Mesenchymal stem cell (in vitro differentiated cells and primary cell): ENCODE measurements at regions not wholly inside any gene's neighbourhood (a gene's known extent, or its start where the extent isn't known, plus 50 kb on each side); places are given as distances from the start of the nearest gene placed in this dataset.

Source experiments
- DNase-seq: peaks from one replicate; pipeline ENCODE4 v3.0.0-alpha.2; 2013
- H2AFZ ChIP-seq: one replicate; pipeline ENCODE4 v1.6.1; 2013; ENCODE audit warnings: low read depth, mild to moderate bottlenecking, control low read depth, inconsistent platforms, low read length, moderate library complexity
- H2AK5ac ChIP-seq: 2 replicates; pipeline ENCODE4 v1.6.1; 2013; ENCODE audit warnings: low read length, moderate library complexity, mild to moderate bottlenecking, inconsistent platforms; ENCODE audit not compliant: severe bottlenecking
- H2BK120ac ChIP-seq: one replicate; pipeline ENCODE4 v1.6.1; 2013; ENCODE audit warnings: low read depth, mild to moderate bottlenecking, inconsistent platforms, low read length, moderate library complexity
- H2BK12ac ChIP-seq, 2 experiments: one replicate each; pipeline ENCODE4 v1.6.1; 2013; ENCODE audit warnings: inconsistent platforms in 2 of 2, low read length in 2 of 2, mild to moderate bottlenecking in 2 of 2, moderate library complexity in 2 of 2, control low read depth in 1 of 2
- H2BK15ac ChIP-seq: one replicate; pipeline ENCODE4 v1.6.1; 2013; ENCODE audit warnings: mild to moderate bottlenecking, low read depth, inconsistent platforms; ENCODE audit not compliant: poor library complexity, severe bottlenecking
- H2BK5ac ChIP-seq: 2 replicates; pipeline ENCODE4 v1.6.1; 2013; ENCODE audit warnings: low read depth, mild to moderate bottlenecking, low read length, control low read depth, inconsistent platforms; ENCODE audit not compliant: poor library complexity, severe bottlenecking
- H3K14ac ChIP-seq, 2 experiments: one replicate each; pipeline ENCODE4 v1.6.1; 2013; ENCODE audit warnings: inconsistent platforms in 2 of 2, low read length in 2 of 2, control low read depth in 1 of 2, mild to moderate bottlenecking in 1 of 2, moderate library complexity in 1 of 2
- H3K18ac ChIP-seq, 2 experiments: one replicate each; pipeline ENCODE4 v1.6.1; 2013; ENCODE audit warnings: inconsistent platforms in 2 of 2, low read length in 2 of 2, control low read depth in 1 of 2, low read depth in 1 of 2, mild to moderate bottlenecking in 1 of 2
- H3K23ac ChIP-seq, 2 experiments: one replicate each; pipeline ENCODE4 v1.6.1; 2013; ENCODE audit warnings: inconsistent platforms in 2 of 2, low read length in 2 of 2, mild to moderate bottlenecking in 2 of 2, moderate library complexity in 2 of 2, control low read depth in 1 of 2
- H3K27ac ChIP-seq: 2 replicates; pipeline ENCODE4 v1.5.1; 2013; ENCODE audit warnings: mild to moderate bottlenecking, moderate library complexity, low read length, control low read depth, inconsistent platforms; ENCODE audit not compliant: poor library complexity, severe bottlenecking
- H3K27me3 ChIP-seq, 2 experiments: 2 replicates each; pipeline versions ENCODE4 v1.6.1 to v1.7.0; 2013; ENCODE audit warnings: low read length in 2 of 2, mild to moderate bottlenecking in 2 of 2, moderate library complexity in 2 of 2, control low read depth in 1 of 2, inconsistent platforms in 1 of 2; ENCODE audit not compliant: control insufficient read depth in 1 of 2, insufficient read depth in 1 of 2
- H3K36me3 ChIP-seq, 2 experiments: 2 replicates each; pipeline versions ENCODE4 v1.6.1 to v1.7.0; 2013; ENCODE audit warnings: low read length in 2 of 2, control low read depth in 1 of 2, inconsistent platforms in 1 of 2, low read depth in 1 of 2, mild to moderate bottlenecking in 1 of 2; ENCODE audit not compliant: insufficient read depth in 2 of 2, control insufficient read depth in 1 of 2
- H3K4ac ChIP-seq, 2 experiments: one replicate each; pipeline ENCODE4 v1.6.1; 2013; ENCODE audit warnings: inconsistent platforms in 2 of 2, low read length in 2 of 2, mild to moderate bottlenecking in 2 of 2, moderate library complexity in 2 of 2, control low read depth in 1 of 2, low read depth in 1 of 2
- H3K4me1 ChIP-seq: 2 replicates; pipeline ENCODE4 v1.6.1; 2013; ENCODE audit warnings: low read depth, low read length, control low read depth; ENCODE audit not compliant: control insufficient read depth, insufficient read depth
- H3K4me2 ChIP-seq: 2 replicates; pipeline ENCODE4 v1.6.1; 2013; ENCODE audit warnings: low read length, mild to moderate bottlenecking, inconsistent platforms; ENCODE audit not compliant: poor library complexity, severe bottlenecking
- H3K4me3 ChIP-seq, 2 experiments: 2 replicates each; pipeline versions ENCODE4 v1.5.1 to v1.7.0; 2013; ENCODE audit warnings: low read length in 2 of 2, mild to moderate bottlenecking in 2 of 2, control low read depth in 1 of 2, low read depth in 1 of 2; ENCODE audit not compliant: insufficient read depth in 1 of 2
- H3K79me1 ChIP-seq: replicated peaks from 2 replicates; pipeline ENCODE4 v1.6.1; 2013; ENCODE audit warnings: mild to moderate bottlenecking, control low read depth, low read length, inconsistent platforms; ENCODE audit not compliant: poor library complexity, severe bottlenecking
- H3K9ac ChIP-seq: 2 replicates; pipeline ENCODE4 v1.7.0; 2013; ENCODE audit warnings: mild to moderate bottlenecking, low read length, moderate library complexity
- H3K9me3 ChIP-seq: 2 replicates; pipeline ENCODE4 v1.7.0; 2013; ENCODE audit warnings: mild to moderate bottlenecking, low read length; ENCODE audit not compliant: control insufficient read depth
- H4K8ac ChIP-seq: one replicate; pipeline ENCODE4 v1.6.1; 2013; ENCODE audit warnings: inconsistent platforms, mild to moderate bottlenecking, low read length, moderate library complexity
- H4K91ac ChIP-seq: one replicate; pipeline ENCODE4 v1.6.1; 2013; ENCODE audit warnings: mild to moderate bottlenecking, low read length, inconsistent platforms
- WGBS: methylation state at CpG from one replicate; pipeline ENCODE4 v1.1.7; 2013; ENCODE audit warnings: mixed read lengths; 5-methylcytosine and 5-hydroxymethylcytosine counted together

DNA sequence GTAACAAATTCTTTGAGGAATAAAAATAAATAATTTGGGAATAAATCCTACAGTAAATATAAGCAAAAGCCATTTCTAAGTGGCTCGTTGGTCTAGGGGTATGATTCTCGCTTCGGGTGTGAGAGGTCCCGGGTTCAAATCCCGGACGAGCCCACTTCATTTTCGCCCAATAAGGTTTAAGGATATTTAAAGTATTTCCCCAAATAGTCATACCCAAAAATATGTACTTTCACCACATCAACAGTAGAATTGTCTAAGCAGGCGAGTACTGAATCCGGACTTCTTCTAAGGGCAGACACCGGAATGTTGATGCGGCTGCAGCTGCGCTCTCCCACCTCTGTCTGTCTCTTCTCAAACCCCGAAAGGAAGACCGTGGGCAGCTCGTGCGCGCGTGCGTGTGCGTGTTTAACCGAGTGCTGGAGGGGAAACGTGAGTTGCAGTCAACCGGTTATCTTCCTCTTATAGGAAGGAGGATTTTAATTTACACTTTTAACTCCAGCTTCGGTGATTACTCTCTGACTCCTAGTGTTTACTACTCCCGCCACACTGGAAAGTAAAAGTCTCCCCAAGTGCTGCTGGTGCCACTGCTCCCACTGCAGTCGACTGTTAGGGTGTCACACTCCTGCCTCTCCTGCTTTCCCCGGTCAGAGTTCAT lies 155.7 kb upstream of the PRSS16 start:
- Histone ChIP-seq H2BK12ac (no peak overlapping the region), H3K36me3 (no peaks in the 10 kb centered on the region), H3K14ac (no peak overlapping the region), H3K9me3 (no peaks in the 10 kb centered on the region), H4K91ac (no peak overlapping the region), H4K8ac (no peak overlapping the region), H3K4me1 (peaks cover 3% of the 10 kb centered on the region), H2BK5ac (no peak overlapping the region), H3K4ac (no peak overlapping the region), H3K18ac (no peak overlapping the region), H2AFZ (no peak overlapping the region), H2BK120ac (no peak overlapping the region), H3K4me2 (peak overlapping the region; percentile 80), H3K79me1 (no peaks in the 10 kb centered on the region), H3K23ac (no peak overlapping the region), H3K4me3 (peak overlapping the region; percentile 5 to 78), H2AK5ac (no peak overlapping the region), H3K27me3 (peaks cover 5 to 8% of the 10 kb centered on the region in 2 experiments), H3K9ac (peak overlapping the region; percentile 69), H3K27ac (peak overlapping the region; percentile 27), H2BK15ac (no peak overlapping the region)
- peak; percentile 88 for DNase-seq
- under 1% methylated on average over 13 of the region's 27 CpGs for WGBS

DNA sequence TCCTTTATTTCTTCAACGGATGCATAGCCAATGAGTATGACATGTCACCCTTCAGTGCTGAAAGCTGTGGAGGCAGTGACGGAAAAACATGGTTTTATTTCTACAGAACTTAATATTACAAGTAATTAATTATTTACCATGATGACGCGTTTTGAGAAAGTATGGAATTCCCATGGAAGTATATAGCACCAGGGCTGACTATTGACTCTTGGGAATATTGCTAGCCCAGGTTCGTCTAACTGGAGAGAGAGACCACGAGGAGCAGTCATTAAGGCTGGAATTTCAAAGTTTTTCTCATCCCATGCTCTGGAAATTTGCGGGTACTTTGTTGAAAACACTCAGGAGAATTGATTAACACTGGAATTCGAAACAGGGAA lies 155.2 kb upstream of the PRSS16 start:
- H4K8ac ChIP-seq = no peak overlapping the region
- H3K9ac ChIP-seq = peak overlapping the region; percentile 69
- no peak overlapping the region for H3K23ac ChIP-seq
- peaks cover 0 to 5% of the 10 kb centered on the region in 2 experiments for H3K27me3 ChIP-seq
- H4K91ac ChIP-seq = no peak overlapping the region
- no peak overlapping the region for H2BK5ac ChIP-seq
- H2BK120ac ChIP-seq = no peak overlapping the region
- no peaks in the 10 kb centered on the region for H3K36me3 ChIP-seq
- no peak overlapping the region for H2AFZ ChIP-seq
- peaks cover 3% of the 10 kb centered on the region for H3K4me1 ChIP-seq
- H3K4me2 ChIP-seq = peak overlapping the region; percentile 80
- H3K79me1 ChIP-seq = no peaks in the 10 kb centered on the region
- no peak overlapping the region for H2BK12ac ChIP-seq
- H2AK5ac ChIP-seq = no peak overlapping the region
- no peak overlapping the region for H3K4ac ChIP-seq
- H3K9me3 ChIP-seq = no peaks in the 10 kb centered on the region
- H3K18ac ChIP-seq = no peak overlapping the region
- 28% methylated on average over 5 of the region's 8 CpGs for WGBS
- H3K27ac ChIP-seq = peak overlapping the region; percentile 27
- no peak for DNase-seq
- no peak overlapping the region for H3K14ac ChIP-seq
- no peak overlapping the region for H2BK15ac ChIP-seq
- peak overlapping the region; percentile 5 to 78 for H3K4me3 ChIP-seq

DNA sequence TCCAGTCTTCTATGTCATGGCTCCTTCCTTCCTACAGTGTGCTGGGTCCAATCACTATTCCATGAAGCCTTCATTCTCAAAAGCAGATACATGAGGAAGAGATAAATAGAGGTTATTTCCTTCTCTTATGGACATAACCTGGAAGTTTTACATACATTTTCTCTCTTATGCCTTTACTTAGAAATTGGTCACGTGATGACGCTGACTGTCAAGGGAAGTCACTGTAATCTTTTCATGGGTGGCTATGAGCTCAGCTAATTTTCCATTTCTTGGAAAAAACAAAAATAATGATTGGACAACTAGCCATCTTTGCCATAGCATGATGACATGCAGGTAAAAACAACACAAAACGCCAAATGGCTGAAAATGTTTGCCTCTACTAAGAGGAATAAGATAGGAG lies 151.6 kb upstream of the PRSS16 start:
- Histone ChIP-seq H2BK5ac (no peak overlapping the region), H3K18ac (no peak overlapping the region), H3K4me2 (no peak overlapping the region), H3K23ac (no peak overlapping the region), H3K9me3 (no peaks in the 10 kb centered on the region), H3K4me3 (no peak overlapping the region), H4K91ac (no peak overlapping the region), H4K8ac (no peak overlapping the region), H3K4ac (no peak overlapping the region), H3K14ac (no peak overlapping the region), H2AK5ac (no peak overlapping the region), H3K79me1 (no peaks in the 10 kb centered on the region), H3K9ac (no peak overlapping the region), H2AFZ (no peak overlapping the region), H2BK120ac (no peak overlapping the region), H2BK15ac (no peak overlapping the region), H3K27me3 (peaks cover 0 to 5% of the 10 kb centered on the region in 2 experiments), H3K4me1 (peaks cover 4% of the 10 kb centered on the region), H2BK12ac (no peak overlapping the region), H3K27ac (no peak overlapping the region), H3K36me3 (no peaks in the 10 kb centered on the region)
- DNase-seq = no peak
- 90% methylated on average over 3 of the region's 3 CpGs for WGBS

DNA sequence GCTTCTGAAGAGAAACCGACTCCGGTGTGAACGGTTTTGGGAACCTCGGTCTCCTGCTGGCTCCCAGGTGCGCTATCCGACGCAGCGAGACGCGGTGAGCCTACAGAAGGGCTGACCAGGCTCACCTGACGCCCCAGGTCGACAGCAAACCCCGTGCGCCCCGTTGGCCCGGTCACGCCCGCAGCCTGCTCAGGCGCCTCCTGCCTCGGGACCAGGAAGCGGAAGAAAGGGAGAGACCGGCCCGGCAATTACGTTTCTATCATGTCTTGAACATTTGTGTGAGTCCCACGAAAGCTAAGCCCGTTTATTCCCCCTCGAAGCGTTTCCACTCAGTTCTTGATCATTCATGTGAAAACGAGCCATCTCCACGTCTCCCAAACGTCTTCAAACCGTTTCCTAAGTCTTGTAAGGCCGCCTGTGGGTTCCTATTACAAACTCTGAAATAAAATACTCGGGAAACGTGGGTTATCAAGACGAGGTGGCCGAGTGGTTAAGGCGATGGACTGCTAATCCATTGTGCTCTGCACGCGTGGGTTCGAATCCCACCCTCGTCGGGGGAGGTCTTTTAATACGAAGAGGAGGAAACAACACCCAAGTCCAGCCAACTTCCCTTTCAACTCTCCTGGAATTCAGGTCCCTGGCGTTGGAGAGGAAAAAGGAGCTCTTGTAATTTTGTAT lies 150.5 kb upstream of the PRSS16 start:
- Histone ChIP-seq H3K4me3 (peak overlapping the region; percentile 71 to 87), H4K8ac (peak overlapping the region; percentile 98), H3K9me3 (no peaks in the 10 kb centered on the region), H3K23ac (peak overlapping the region in 1 of 2 experiments; percentile 99), H3K14ac (no peak overlapping the region), H2BK5ac (no peak overlapping the region), H3K27ac (peak overlapping the region; percentile 45), H4K91ac (peak overlapping the region; percentile 65), H3K9ac (peak overlapping the region; percentile 85), H3K36me3 (no peaks in the 10 kb centered on the region), H3K27me3 (peaks cover 0 to 5% of the 10 kb centered on the region in 2 experiments), H2BK120ac (no peak overlapping the region), H2AK5ac (no peak overlapping the region), H3K79me1 (no peaks in the 10 kb centered on the region), H3K4ac (peak overlapping the region; percentile 88 to 89), H3K4me1 (peaks cover 4% of the 10 kb centered on the region), H3K18ac (peak overlapping the region; percentile 88 to 89), H2BK12ac (peak overlapping the region in 1 of 2 experiments; percentile 82), H2AFZ (peak overlapping the region; percentile 97), H3K4me2 (peak overlapping the region; percentile 90), H2BK15ac (no peak overlapping the region)
- peak; percentile 67 for DNase-seq
- WGBS = under 1% methylated on average over 41 of the region's 45 CpGs
